GM12891 (cell line): ENCODE measurements at regions not wholly inside any gene's neighbourhood (a gene's known extent, or its start where the extent isn't known, plus 50 kb on each side); places are given as distances from the start of the nearest gene placed in this dataset.

Experiments used
- PAX5 ChIP-seq: IDR thresholded peaks from 2 replicates; pipeline ENCODE4 v1.6.1; 2011; ENCODE audit warnings: low read length, moderate library complexity, mild to moderate bottlenecking; ENCODE audit not compliant: insufficient read depth, severe bottlenecking
- POLR2A ChIP-seq: IDR thresholded peaks from 2 replicates; pipeline ENCODE4 v1.6.1; 2011; ENCODE audit warnings: low read depth, low read length, control low read depth
- POLR2AphosphoS5 ChIP-seq: IDR thresholded peaks from 2 replicates; pipeline ENCODE4 v1.6.1; 2011; ENCODE audit warnings: low read depth, low read length, control low read depth

GRCh38 chr12:125222876-125223275, 157.6 kb downstream of the AACS start:
- TF ChIP-seq POLR2A = no peak
- no peak for TF ChIP-seq PAX5
- no peak for TF ChIP-seq POLR2AphosphoS5
